ENCODE measurements at regions not wholly inside any gene's neighbourhood (a gene's known extent, or its start where the extent isn't known, plus 50 kb on each side); places are given as distances from the start of the nearest gene placed in this dataset.

DNA sequence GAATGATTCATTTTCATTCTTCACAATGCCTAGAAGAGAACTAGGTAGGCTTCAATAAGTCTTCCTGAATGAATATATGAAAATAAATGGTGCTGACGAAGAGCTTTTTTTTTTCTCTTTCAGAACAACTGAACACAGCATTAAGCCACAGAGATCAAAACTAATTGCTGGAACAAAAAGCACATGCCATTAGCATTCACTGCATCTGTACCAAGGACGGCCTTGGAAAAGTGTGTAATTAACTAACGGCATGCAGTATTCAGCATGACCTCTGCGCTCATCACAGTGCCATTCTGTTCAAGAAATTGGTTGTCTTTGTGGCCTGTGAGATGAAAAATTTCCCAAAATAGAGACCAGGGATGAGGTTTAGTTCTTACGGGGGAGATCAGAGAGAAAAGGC lies 99.3 kb downstream of the NUDT12 start:
- Histone ChIP-seq H3K27me3 (ENCODE audit: insufficient read depth, insufficient read length) (no peaks in the 10 kb centered on the region), H3K4me1 (ENCODE audit: insufficient read depth, insufficient read length) (no peaks in the 10 kb centered on the region), H3K4me3 (ENCODE audit: insufficient read length, low read depth) (no peak overlapping the region), H3K36me3 (ENCODE audit: insufficient read depth, insufficient read length, low read length) (no peaks in the 10 kb centered on the region), H3K9ac (ENCODE audit: insufficient read length, low read depth) (no peak overlapping the region), H3K9me3 (ENCODE audit: insufficient read depth, low read length) (no peaks in the 10 kb centered on the region)
- TF ChIP-seq SUZ12 (IDR thresholded peaks at IDR 0.05; ENCODE audit: extremely low read depth, insufficient read depth, insufficient read length) (no peak), YY1 (IDR thresholded peaks at IDR 0.05; ENCODE audit: insufficient read depth, insufficient read length) (no peak)
- no peak for DNase-seq (ENCODE audit: low read depth, low spot score)

DNA sequence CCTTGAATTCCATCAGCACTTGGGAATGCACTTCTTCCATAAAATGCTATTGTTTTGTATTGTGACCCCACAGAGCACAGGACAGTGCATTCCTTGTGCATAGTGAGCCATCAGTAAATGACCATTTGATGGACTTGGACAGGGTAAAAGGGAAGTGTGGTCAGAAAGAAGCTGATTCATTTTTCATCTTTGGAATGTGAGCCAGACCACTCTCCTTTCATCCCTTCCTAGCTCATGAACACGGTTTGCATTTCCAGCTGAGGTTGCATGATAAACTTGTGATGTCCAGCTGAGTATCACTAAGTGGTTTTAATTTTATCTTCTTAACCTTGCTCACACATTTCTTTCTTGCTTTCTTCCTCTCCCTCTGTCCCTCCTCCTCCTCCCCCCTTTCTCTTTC lies 101.3 kb downstream of the NUDT12 start:
- no peaks in the 10 kb centered on the region for H3K36me3 ChIP-seq (ENCODE audit: insufficient read depth, insufficient read length, low read length)
- TF ChIP-seq SUZ12 (IDR thresholded peaks at IDR 0.05; ENCODE audit: extremely low read depth, insufficient read depth, insufficient read length) = no peak
- TF ChIP-seq ZNF274 (IDR thresholded peaks at IDR 0.05; ENCODE audit: low read depth, low read length) = no peak
- no peak for TF ChIP-seq YY1 (IDR thresholded peaks at IDR 0.05; ENCODE audit: insufficient read depth, insufficient read length)
- no peaks in the 10 kb centered on the region for H3K9me3 ChIP-seq (ENCODE audit: insufficient read depth, low read length)
- H3K9ac ChIP-seq (ENCODE audit: insufficient read length, low read depth) = no peak overlapping the region
- no peaks in the 10 kb centered on the region for H3K4me1 ChIP-seq (ENCODE audit: insufficient read depth, insufficient read length)
- no peaks in the 10 kb centered on the region for H3K27me3 ChIP-seq (ENCODE audit: insufficient read depth, insufficient read length)
- DNase-seq (ENCODE audit: low read depth, low spot score) = no peak
- H3K4me3 ChIP-seq (ENCODE audit: insufficient read length, low read depth) = no peak overlapping the region

DNA sequence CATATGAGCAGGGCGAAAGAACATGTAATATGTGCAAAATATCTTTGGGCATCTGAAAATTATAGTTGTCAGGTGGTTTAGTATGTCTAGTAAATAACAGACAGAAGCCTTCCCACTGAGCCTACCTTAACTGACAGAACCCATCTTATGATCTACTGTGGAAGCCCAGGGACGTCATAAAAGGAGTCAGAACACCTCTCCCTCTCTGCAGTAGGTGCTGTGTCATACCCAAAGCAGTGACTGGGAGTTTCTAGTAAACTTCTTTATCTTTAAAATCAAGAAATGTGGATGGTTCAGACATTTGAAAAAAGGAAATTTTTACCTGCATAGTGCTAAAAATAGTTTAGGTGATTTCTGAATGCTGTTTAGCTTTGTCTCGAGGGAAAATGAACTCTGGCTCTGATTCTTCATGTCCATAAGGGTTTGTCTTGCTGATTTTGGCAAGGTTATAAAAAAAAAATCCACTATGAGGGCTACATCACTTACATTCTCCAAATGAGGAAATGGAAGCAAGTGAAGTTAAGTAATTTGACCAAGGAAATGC lies 104.0 kb downstream of the NUDT12 start:
- H3K9me3 ChIP-seq (ENCODE audit: insufficient read depth, low read length) = no peaks in the 10 kb centered on the region
- no peaks in the 10 kb centered on the region for H3K4me1 ChIP-seq (ENCODE audit: insufficient read depth, insufficient read length)
- H3K9ac ChIP-seq (ENCODE audit: insufficient read length, low read depth) = no peak overlapping the region
- no peak for TF ChIP-seq YY1 (IDR thresholded peaks at IDR 0.05; ENCODE audit: insufficient read depth, insufficient read length)
- no peak for TF ChIP-seq ZNF274 (IDR thresholded peaks at IDR 0.05; ENCODE audit: low read depth, low read length)
- TF ChIP-seq SUZ12 (IDR thresholded peaks at IDR 0.05; ENCODE audit: extremely low read depth, insufficient read depth, insufficient read length) = no peak
- no peaks in the 10 kb centered on the region for H3K36me3 ChIP-seq (ENCODE audit: insufficient read depth, insufficient read length, low read length)
- DNase-seq (ENCODE audit: low read depth, low spot score) = no peak
- H3K4me3 ChIP-seq (ENCODE audit: insufficient read length, low read depth) = no peak overlapping the region
- no peaks in the 10 kb centered on the region for H3K27me3 ChIP-seq (ENCODE audit: insufficient read depth, insufficient read length)

DNA sequence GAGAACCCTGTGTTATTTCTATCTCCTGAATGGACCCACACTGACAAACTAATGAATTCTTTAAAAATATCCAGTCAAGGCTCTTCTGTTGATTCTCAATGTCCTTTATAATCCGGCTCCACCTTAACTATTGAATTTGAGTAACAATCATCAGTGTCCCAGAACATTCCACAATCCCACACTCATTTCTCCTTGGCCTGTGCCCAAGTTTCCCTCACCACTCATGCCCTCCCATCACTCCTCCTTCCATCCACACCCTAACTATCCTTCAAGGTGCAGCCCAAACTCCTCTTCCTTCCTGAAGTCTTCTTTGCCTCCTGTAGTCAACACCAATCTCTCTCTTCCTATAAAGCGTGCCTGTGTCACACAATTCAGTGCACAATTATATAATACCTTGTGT lies 106.1 kb downstream of the NUDT12 start:
- no peaks in the 10 kb centered on the region for H3K4me1 ChIP-seq (ENCODE audit: insufficient read depth, insufficient read length)
- TF ChIP-seq SUZ12 (IDR thresholded peaks at IDR 0.05; ENCODE audit: extremely low read depth, insufficient read depth, insufficient read length) (no peak), ZNF274 (IDR thresholded peaks at IDR 0.05; ENCODE audit: low read depth, low read length) (no peak), YY1 (IDR thresholded peaks at IDR 0.05; ENCODE audit: insufficient read depth, insufficient read length) (no peak)
- no peaks in the 10 kb centered on the region for H3K9me3 ChIP-seq (ENCODE audit: insufficient read depth, low read length)
- H3K9ac ChIP-seq (ENCODE audit: insufficient read length, low read depth) = no peak overlapping the region
- no peaks in the 10 kb centered on the region for H3K27me3 ChIP-seq (ENCODE audit: insufficient read depth, insufficient read length)
- no peak for DNase-seq (ENCODE audit: low read depth, low spot score)
- H3K4me3 ChIP-seq (ENCODE audit: insufficient read length, low read depth) = no peak overlapping the region
- H3K36me3 ChIP-seq (ENCODE audit: insufficient read depth, insufficient read length, low read length) = no peaks in the 10 kb centered on the region

DNA sequence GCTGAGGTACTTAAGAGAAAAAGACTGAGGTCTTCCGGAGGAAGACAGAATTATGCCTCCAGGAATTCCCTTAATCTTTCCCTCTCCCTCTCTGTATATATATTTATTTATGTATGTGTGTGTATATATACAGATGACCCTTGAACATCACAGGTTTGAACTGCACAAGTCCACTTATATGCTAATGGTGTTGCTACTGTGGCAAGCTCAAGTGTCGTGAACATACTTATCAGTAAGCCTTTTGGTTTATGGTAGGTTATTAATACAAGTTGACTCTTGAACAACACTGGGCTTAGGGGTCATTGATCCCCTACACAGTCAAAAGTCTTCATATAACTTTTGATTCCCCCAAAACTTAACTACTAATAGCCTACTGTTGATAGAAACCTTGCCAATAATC lies 106.8 kb downstream of the NUDT12 start:
- TF ChIP-seq SUZ12 (IDR thresholded peaks at IDR 0.05; ENCODE audit: extremely low read depth, insufficient read depth, insufficient read length) (no peak), YY1 (IDR thresholded peaks at IDR 0.05; ENCODE audit: insufficient read depth, insufficient read length) (no peak), ZNF274 (IDR thresholded peaks at IDR 0.05; ENCODE audit: low read depth, low read length) (no peak)
- DNase-seq (ENCODE audit: low read depth, low spot score) = no peak
- Histone ChIP-seq H3K9me3 (ENCODE audit: insufficient read depth, low read length) (no peaks in the 10 kb centered on the region), H3K36me3 (ENCODE audit: insufficient read depth, insufficient read length, low read length) (no peaks in the 10 kb centered on the region), H3K4me3 (ENCODE audit: insufficient read length, low read depth) (no peak overlapping the region), H3K27me3 (ENCODE audit: insufficient read depth, insufficient read length) (no peaks in the 10 kb centered on the region), H3K4me1 (ENCODE audit: insufficient read depth, insufficient read length) (no peaks in the 10 kb centered on the region), H3K9ac (ENCODE audit: insufficient read length, low read depth) (no peak overlapping the region)

DNA sequence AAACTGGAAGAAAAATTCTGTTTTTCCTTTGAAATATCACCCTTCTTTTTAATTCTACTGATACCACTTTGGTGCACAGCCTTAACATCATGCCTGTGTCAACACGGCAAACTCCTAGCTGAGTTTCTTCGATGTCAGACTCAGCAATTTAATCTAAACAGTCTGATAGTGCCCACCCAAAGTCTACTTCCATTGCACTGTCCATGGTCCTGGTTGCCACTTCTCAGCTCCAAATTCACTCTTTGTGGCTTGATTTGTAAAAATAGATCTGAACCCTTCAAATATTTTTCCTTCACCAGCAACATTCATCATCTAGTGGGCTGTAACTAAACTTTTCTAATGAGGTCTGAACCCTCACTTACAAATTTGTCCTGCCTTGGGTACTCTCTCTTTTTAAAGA lies 107.8 kb downstream of the NUDT12 start:
- DNase-seq (ENCODE audit: low read depth, low spot score) = no peak
- no peaks in the 10 kb centered on the region for H3K4me1 ChIP-seq (ENCODE audit: insufficient read depth, insufficient read length)
- TF ChIP-seq YY1 (IDR thresholded peaks at IDR 0.05; ENCODE audit: insufficient read depth, insufficient read length) (no peak), ZNF274 (IDR thresholded peaks at IDR 0.05; ENCODE audit: low read depth, low read length) (no peak), SUZ12 (IDR thresholded peaks at IDR 0.05; ENCODE audit: extremely low read depth, insufficient read depth, insufficient read length) (no peak)

DNA sequence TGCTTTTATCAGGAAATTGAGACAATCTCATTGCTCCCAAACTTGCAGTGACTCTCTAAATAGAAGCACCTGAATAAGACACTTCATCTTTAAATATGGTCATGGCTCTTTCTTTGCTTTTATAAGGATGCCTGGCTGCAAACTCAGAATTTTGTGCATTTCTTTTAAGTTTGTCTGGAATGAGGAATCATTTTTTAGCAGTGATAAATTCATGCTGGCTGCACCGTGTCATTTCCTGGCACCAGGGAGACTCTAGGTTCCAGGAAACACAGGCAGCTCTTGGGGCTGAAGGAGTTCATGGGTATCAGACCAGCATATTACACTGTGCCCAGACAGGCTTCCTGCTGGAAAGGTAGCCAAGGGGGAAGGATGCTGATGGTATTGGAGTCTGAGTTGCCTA lies 109.9 kb downstream of the NUDT12 start:
- no peak overlapping the region for H3K4me3 ChIP-seq (ENCODE audit: insufficient read length, low read depth)
- no peaks in the 10 kb centered on the region for H3K36me3 ChIP-seq (ENCODE audit: insufficient read depth, insufficient read length, low read length)
- no peak for DNase-seq (ENCODE audit: low read depth, low spot score)
- H3K27me3 ChIP-seq (ENCODE audit: insufficient read depth, insufficient read length) = no peaks in the 10 kb centered on the region
- no peaks in the 10 kb centered on the region for H3K9me3 ChIP-seq (ENCODE audit: insufficient read depth, low read length)
- H3K9ac ChIP-seq (ENCODE audit: insufficient read length, low read depth) = no peak overlapping the region
- TF ChIP-seq SUZ12 (IDR thresholded peaks at IDR 0.05; ENCODE audit: extremely low read depth, insufficient read depth, insufficient read length) = no peak
- no peak for TF ChIP-seq YY1 (IDR thresholded peaks at IDR 0.05; ENCODE audit: insufficient read depth, insufficient read length)
- TF ChIP-seq ZNF274 (IDR thresholded peaks at IDR 0.05; ENCODE audit: low read depth, low read length) = no peak
- no peaks in the 10 kb centered on the region for H3K4me1 ChIP-seq (ENCODE audit: insufficient read depth, insufficient read length)

More for the DNA sequence above, 107.8 kb downstream of the NUDT12 start:
- Histone ChIP-seq H3K4me3 (ENCODE audit: insufficient read length, low read depth) (no peak overlapping the region), H3K27me3 (ENCODE audit: insufficient read depth, insufficient read length) (no peaks in the 10 kb centered on the region), H3K9me3 (ENCODE audit: insufficient read depth, low read length) (no peaks in the 10 kb centered on the region), H3K36me3 (ENCODE audit: insufficient read depth, insufficient read length, low read length) (no peaks in the 10 kb centered on the region), H3K9ac (ENCODE audit: insufficient read length, low read depth) (no peak overlapping the region)
